Mucosa of descending colon (tissue), 3 donors: ENCODE measurements at regions not wholly inside any gene's neighbourhood (a gene's known extent, or its start where the extent isn't known, plus 50 kb on each side); places are given as distances from the start of the nearest gene placed in this dataset.

Experiments used
- ATAC-seq: fragments of 200-7000 bp; cut with Tn5 transposase; one replicate; pipeline ENCODE4 v1.9.1; 2020; ENCODE audit warnings: mild to moderate bottlenecking, moderate library complexity
- DNase-seq, 3 donors: peaks; one replicate each; pipeline ENCODE4 v3.0.0-alpha.2; 2020
- H3K36me3 ChIP-seq: fragments of 200-600 bp; one replicate; pipeline ENCODE4 v1.8.0; 2021; ENCODE audit warnings: low read depth, mild to moderate bottlenecking
- H3K4me1 ChIP-seq: fragments of 200-600 bp; one replicate; pipeline ENCODE4 v1.8.0; 2021; ENCODE audit warnings: low read depth, mild to moderate bottlenecking
- H3K4me3 ChIP-seq: fragments of 200-600 bp; one replicate; pipeline ENCODE4 v1.8.0; 2021; ENCODE audit warnings: mild to moderate bottlenecking
- H3K9me3 ChIP-seq: fragments of 200-600 bp; one replicate; pipeline ENCODE4 v1.8.0; 2021; ENCODE audit warnings: mild to moderate bottlenecking
- intact Hi-C, 2 donors: fragments of 100-400 bp; cut with DNase I in 1 of 2; cut with micrococcal nuclease in 1 of 2; formaldehyde crosslinking; loops; one replicate each; pipeline versions ENCODE4 v1.11.0 to v1.11.1; 2022; cut with DNase I, micrococcal nuclease
- TF ChIP-seq, protein P1 (sequence below): fragments of 200-600 bp; IDR thresholded peaks from one replicate; pipeline ENCODE4 v1.8.0; 2022; ENCODE audit warnings: antibody characterized with exemption, mild to moderate bottlenecking
- donor health status: DM: no; HTN: no; CAD: no; lungs with moderate emphysema.
- donor health status: DM: no; HTN: no; CAD: no.
- donor health status: DM: no; HTN: yes; CAD: no.

DNA sequence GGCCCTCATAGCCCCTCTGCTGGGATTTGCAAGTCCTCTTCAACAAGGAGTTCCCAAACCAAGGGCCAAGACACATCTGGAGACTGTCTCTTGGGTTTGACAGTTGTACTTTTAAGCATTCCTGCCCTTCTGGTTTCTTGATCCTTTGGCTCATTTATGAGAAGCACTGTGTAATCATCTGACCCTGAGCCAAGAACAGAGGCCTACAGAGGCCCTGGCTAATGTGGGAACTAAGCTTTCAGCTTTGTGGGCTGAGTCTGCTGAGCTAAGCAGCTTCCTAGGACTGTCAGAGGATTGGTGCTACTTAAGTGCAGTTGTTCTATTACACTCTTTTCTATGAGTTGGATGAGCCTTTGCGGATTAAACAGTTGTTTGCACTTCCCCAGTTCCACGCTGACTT lies 178.3 kb downstream of the KBTBD8 start:
- TF ChIP-seq, protein P1, sequence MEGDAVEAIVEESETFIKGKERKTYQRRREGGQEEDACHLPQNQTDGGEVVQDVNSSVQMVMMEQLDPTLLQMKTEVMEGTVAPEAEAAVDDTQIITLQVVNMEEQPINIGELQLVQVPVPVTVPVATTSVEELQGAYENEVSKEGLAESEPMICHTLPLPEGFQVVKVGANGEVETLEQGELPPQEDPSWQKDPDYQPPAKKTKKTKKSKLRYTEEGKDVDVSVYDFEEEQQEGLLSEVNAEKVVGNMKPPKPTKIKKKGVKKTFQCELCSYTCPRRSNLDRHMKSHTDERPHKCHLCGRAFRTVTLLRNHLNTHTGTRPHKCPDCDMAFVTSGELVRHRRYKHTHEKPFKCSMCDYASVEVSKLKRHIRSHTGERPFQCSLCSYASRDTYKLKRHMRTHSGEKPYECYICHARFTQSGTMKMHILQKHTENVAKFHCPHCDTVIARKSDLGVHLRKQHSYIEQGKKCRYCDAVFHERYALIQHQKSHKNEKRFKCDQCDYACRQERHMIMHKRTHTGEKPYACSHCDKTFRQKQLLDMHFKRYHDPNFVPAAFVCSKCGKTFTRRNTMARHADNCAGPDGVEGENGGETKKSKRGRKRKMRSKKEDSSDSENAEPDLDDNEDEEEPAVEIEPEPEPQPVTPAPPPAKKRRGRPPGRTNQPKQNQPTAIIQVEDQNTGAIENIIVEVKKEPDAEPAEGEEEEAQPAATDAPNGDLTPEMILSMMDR = no peak
- Histone ChIP-seq H3K4me1 (no peaks in the 10 kb centered on the region), H3K36me3 (no peaks in the 10 kb centered on the region), H3K4me3 (no peak overlapping the region), H3K9me3 (no peaks in the 10 kb centered on the region)
- no peak for ATAC-seq
- DNase-seq = peak in 1 of 3 donors; percentile 16
- intact Hi-C loops = no loop called here

DNA sequence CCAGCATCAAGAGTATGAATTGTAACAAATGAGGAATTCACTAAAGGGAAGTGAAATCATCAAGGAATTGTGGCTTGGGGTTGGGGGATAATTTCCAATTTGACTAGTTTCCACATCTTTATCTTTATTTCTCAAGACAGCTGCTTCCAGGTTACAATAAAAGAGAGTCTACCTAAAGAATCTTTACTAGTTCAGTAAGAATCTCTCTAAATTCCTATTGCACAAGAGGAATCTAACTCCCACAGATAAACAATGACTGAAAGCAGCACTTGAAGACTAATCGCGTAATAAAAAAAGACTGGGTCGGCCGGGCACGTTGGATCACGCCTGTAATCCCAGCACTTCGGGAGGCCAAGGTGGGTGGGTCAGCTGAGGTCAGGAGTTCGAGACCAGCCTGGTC lies 194.4 kb downstream of the KBTBD8 start:
- TF ChIP-seq, protein P1 = no peak
- no peak for DNase-seq
- Histone ChIP-seq H3K4me1 (no peaks in the 10 kb centered on the region), H3K36me3 (no peaks in the 10 kb centered on the region), H3K9me3 (no peaks in the 10 kb centered on the region), H3K4me3 (no peak overlapping the region)
- intact Hi-C loops = no loop called here
- no peak for ATAC-seq

DNA sequence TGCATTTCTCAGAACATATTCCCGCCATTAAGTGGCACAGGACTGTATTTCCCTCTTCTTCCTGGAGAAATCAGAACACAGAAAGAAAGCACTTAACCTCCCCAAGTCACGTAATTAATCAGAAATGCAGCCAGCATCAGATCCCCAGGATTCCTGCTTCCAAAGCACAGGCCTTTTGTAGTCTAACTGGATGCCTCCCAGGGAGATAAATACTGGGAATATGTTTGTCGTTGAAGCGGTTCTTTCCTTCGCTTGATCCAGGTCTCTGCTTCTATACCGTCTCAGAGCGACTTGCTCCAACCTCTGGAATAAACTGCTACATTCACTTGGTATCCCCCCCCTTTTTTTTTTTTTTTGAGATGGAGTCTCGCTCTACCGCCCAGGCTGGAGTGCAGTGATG lies 198.6 kb downstream of the KBTBD8 start:
- Histone ChIP-seq H3K9me3 (no peaks in the 10 kb centered on the region), H3K4me1 (no peaks in the 10 kb centered on the region), H3K36me3 (no peaks in the 10 kb centered on the region), H3K4me3 (no peak overlapping the region)
- TF ChIP-seq, protein P1 = no peak
- intact Hi-C loops = no loop called here
- DNase-seq (no peak), ATAC-seq (no peak)

DNA sequence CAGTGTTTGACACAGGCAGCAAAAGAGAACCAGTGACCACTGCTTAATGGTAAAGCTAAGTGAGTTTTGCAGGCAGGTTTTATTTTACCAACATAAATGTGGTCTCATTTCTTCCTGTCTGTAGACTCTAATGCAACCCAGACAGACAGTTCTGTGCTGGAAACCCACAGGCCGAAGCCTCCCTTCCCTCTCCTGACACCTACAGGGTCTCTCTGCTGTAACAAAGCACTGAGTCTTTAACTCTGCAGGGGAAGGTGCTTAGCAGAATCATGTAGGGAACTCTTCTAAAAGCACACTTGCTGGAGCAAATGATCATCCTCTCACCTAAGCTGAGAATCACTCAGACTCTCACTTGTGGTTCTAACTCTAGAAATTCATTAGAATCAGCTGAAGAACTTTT lies 200.3 kb downstream of the KBTBD8 start:
- H3K36me3 ChIP-seq = no peaks in the 10 kb centered on the region
- no peak for ATAC-seq
- intact Hi-C loops = no loop called here
- H3K4me3 ChIP-seq = no peak overlapping the region
- H3K4me1 ChIP-seq = no peaks in the 10 kb centered on the region
- H3K9me3 ChIP-seq = no peaks in the 10 kb centered on the region
- DNase-seq = no peak
- TF ChIP-seq, protein P1 = no peak

DNA sequence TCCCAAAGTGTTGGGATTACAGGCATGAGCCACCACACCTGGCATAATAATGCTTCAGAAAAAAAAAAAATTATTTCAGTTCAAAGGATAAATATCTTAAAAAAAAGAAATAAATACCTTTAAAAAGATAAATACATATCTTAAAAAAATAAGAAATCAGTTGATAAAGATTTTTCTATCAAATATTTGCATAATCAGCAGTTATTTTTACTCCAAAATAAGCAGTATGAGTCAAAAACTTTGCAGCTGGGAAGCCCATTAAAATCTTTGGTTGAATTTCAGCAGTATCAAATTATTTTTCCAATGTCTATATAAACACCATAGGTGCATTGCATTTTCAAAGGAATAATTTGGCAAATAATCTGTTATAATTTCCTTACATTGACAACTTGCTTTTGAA lies 202.5 kb downstream of the KBTBD8 start:
- ATAC-seq (no peak), DNase-seq (no peak)
- Histone ChIP-seq H3K4me3 (no peak overlapping the region), H3K4me1 (no peaks in the 10 kb centered on the region), H3K9me3 (no peaks in the 10 kb centered on the region), H3K36me3 (no peaks in the 10 kb centered on the region)
- TF ChIP-seq, protein P1 = no peak
- intact Hi-C loops = no loop called here

DNA sequence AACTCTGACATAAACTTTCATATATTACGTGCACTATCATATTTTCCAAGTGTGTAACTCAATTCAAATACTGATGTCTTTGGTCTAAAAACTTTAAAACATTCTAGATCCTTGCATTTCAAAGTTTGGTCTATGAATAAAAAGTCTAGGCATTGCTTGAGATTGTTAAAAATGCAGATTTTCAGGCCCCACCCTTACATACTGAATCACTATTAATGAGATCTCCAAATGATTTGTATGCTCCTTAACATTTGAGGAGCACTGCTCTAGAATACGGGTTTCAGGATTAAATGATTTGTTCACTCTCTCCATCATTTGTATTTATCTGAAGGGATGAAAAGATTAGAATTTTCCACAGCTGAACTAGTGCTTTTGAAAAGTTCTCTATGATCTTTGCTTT lies 202.9 kb downstream of the KBTBD8 start:
- no peak overlapping the region for H3K4me3 ChIP-seq
- H3K9me3 ChIP-seq = no peaks in the 10 kb centered on the region
- intact Hi-C loops = no loop called here
- ATAC-seq = no peak
- H3K36me3 ChIP-seq = no peaks in the 10 kb centered on the region
- DNase-seq = no peak
- no peaks in the 10 kb centered on the region for H3K4me1 ChIP-seq
- TF ChIP-seq, protein P1 = no peak
